Kidney epithelial cell (primary cell): ENCODE measurements at regions not wholly inside any gene's neighbourhood (a gene's known extent, or its start where the extent isn't known, plus 50 kb on each side); places are given as distances from the start of the nearest gene placed in this dataset.
A peak's percentile ranks its signal among the peaks of the same experiment; 100 is the strongest.

ENCODE experiments used
- DNase-seq: peaks from one replicate; pipeline ENCODE4 v3.0.0-alpha.2; 2010; ENCODE audit warnings: low read depth
- H3K27me3 ChIP-seq: 2 replicates; pipeline ENCODE4 v1.6.0; 2011; ENCODE audit warnings: low read length; ENCODE audit not compliant: control insufficient read depth, insufficient read depth
- H3K36me3 ChIP-seq: 2 replicates; pipeline ENCODE4 v1.5.1; 2011; ENCODE audit warnings: low read length; ENCODE audit not compliant: control insufficient read depth, insufficient read depth
- H3K4me3 ChIP-seq: 2 replicates; pipeline ENCODE4 v1.5.1; 2011; ENCODE audit warnings: low read depth, mild to moderate bottlenecking, control low read depth, low read length
- CTCF ChIP-seq: IDR thresholded peaks from 2 replicates; pipeline ENCODE4 v1.5.1; 2011; ENCODE audit warnings: mild to moderate bottlenecking, moderate library complexity, low read length, control low read depth, inconsistent platforms; ENCODE audit not compliant: insufficient read depth, poor library complexity, severe bottlenecking

- peak; percentile 32 for DNase-seq
- TF ChIP-seq CTCF = no peak
Measured at GRCh38 chr18:54750350-54750749, 77.9 kb upstream of the RAB27B start.

GRCh38 chr18:54752185-54752584, 76.1 kb upstream of the RAB27B start:
- no peak for DNase-seq
- no peak for TF ChIP-seq CTCF
- H3K36me3 ChIP-seq = no peaks in the 10 kb centered on the region
- H3K4me3 ChIP-seq = no peak overlapping the region
- no peaks in the 10 kb centered on the region for H3K27me3 ChIP-seq

More at GRCh38 chr18:54750350-54750749, 77.9 kb upstream of the RAB27B start:
- Histone ChIP-seq H3K27me3 (no peaks in the 10 kb centered on the region), H3K4me3 (no peak overlapping the region), H3K36me3 (no peaks in the 10 kb centered on the region)

- no peak for DNase-seq
- no peak overlapping the region for H3K4me3 ChIP-seq
- no peak for TF ChIP-seq CTCF
- H3K36me3 ChIP-seq = no peaks in the 10 kb centered on the region
- H3K27me3 ChIP-seq = no peaks in the 10 kb centered on the region
Measured at GRCh38 chr18:54755456-54755855, 72.8 kb upstream of the RAB27B start.

- DNase-seq = no peak
- Histone ChIP-seq H3K4me3 (no peak overlapping the region), H3K27me3 (no peaks in the 10 kb centered on the region), H3K36me3 (no peaks in the 10 kb centered on the region)
- no peak for TF ChIP-seq CTCF
Measured at GRCh38 chr18:54762386-54762785, 65.9 kb upstream of the RAB27B start.

- no peak overlapping the region for H3K4me3 ChIP-seq
- no peak for DNase-seq
- no peak for TF ChIP-seq CTCF
- no peaks in the 10 kb centered on the region for H3K36me3 ChIP-seq
- no peaks in the 10 kb centered on the region for H3K27me3 ChIP-seq
Measured at GRCh38 chr18:54764786-54765185, 63.5 kb upstream of the RAB27B start.

GRCh38 chr18:54765636-54766375, 62.5 kb upstream of the RAB27B start:
- H3K36me3 ChIP-seq = no peaks in the 10 kb centered on the region
- no peak for TF ChIP-seq CTCF
- H3K27me3 ChIP-seq = no peaks in the 10 kb centered on the region
- no peak overlapping the region for H3K4me3 ChIP-seq
- DNase-seq = no peak
